IMR-90 (cell line): ENCODE measurements at regions not wholly inside any gene's neighbourhood (a gene's known extent, or its start where the extent isn't known, plus 50 kb on each side); places are given as distances from the start of the nearest gene placed in this dataset.

Source experiments
- BHLHE40 ChIP-seq: fragments of 150-350 bp; IDR thresholded peaks from 2 replicates; pipeline ENCODE4 v1.6.1; 2016; ENCODE audit warnings: mild to moderate bottlenecking, low read depth, low read length
- CHD1 ChIP-seq: IDR thresholded peaks from 2 replicates; pipeline ENCODE4 v1.6.1; 2012; ENCODE audit warnings: low read depth, low read length, improper control_type of control experiment
- CTCF ChIP-seq: conservative IDR thresholded peaks from 2 replicates; pipeline ENCODE4 v1.5.1; 2012; ENCODE audit warnings: mild to moderate bottlenecking, low read depth, low read length, improper control_type of control experiment
- ELK1 ChIP-seq: fragments of 150-350 bp; IDR thresholded peaks from 2 replicates; pipeline ENCODE4 v1.6.1; 2016; ENCODE audit warnings: low read depth, mild to moderate bottlenecking, low read length, moderate library complexity, borderline replicate concordance
- FOS ChIP-seq: fragments of 150-350 bp; IDR thresholded peaks from 2 replicates; pipeline ENCODE4 v1.6.1; 2016; ENCODE audit warnings: low read depth, low read length
- MAFK ChIP-seq: IDR thresholded peaks from 2 replicates; pipeline ENCODE4 v1.6.1; 2012; ENCODE audit warnings: low read depth, low read length, improper control_type of control experiment
- MAZ ChIP-seq: IDR thresholded peaks from 2 replicates; pipeline ENCODE4 v1.6.1; 2012; ENCODE audit warnings: low read depth, mild to moderate bottlenecking, low read length, improper control_type of control experiment, moderate library complexity, borderline replicate concordance
- MXI1 ChIP-seq: IDR thresholded peaks from 2 replicates; pipeline ENCODE4 v1.6.1; 2012; ENCODE audit warnings: low read depth, mild to moderate bottlenecking, low read length, moderate library complexity, borderline replicate concordance
- POLR2A ChIP-seq: IDR thresholded peaks from 2 replicates; pipeline ENCODE4 v1.6.1; 2012; ENCODE audit warnings: mild to moderate bottlenecking, low read depth, low read length
- RAD21 ChIP-seq: IDR thresholded peaks from 2 replicates; pipeline ENCODE4 v1.6.1; 2012; ENCODE audit warnings: low read length, improper control_type of control experiment
- RCOR1 ChIP-seq: IDR thresholded peaks from 2 replicates; pipeline ENCODE4 v1.6.1; 2012; ENCODE audit warnings: mild to moderate bottlenecking, low read length, improper control_type of control experiment; ENCODE audit not compliant: insufficient replicate concordance
- RFX5 ChIP-seq: IDR thresholded peaks from 2 replicates; pipeline ENCODE4 v1.8.0; 2012; ENCODE audit warnings: low read depth, mild to moderate bottlenecking, low read length, moderate library complexity
- SMC3 ChIP-seq: fragments of 150-350 bp; IDR thresholded peaks from 2 replicates; pipeline ENCODE4 v1.6.1; 2016; ENCODE audit warnings: low read depth, mild to moderate bottlenecking, antibody characterized with exemption, low read length, moderate library complexity
- USF2 ChIP-seq: fragments of 150-350 bp; IDR thresholded peaks from 2 replicates; pipeline ENCODE4 v1.6.1; 2017; ENCODE audit warnings: mild to moderate bottlenecking, antibody characterized with exemption, low read length, low read depth

- no peak for TF ChIP-seq CTCF
- TF ChIP-seq USF2: no peak
- TF ChIP-seq RAD21: no peak
- TF ChIP-seq MXI1: no peak
- no peak for TF ChIP-seq POLR2A
- TF ChIP-seq SMC3: no peak
- TF ChIP-seq ELK1: no peak
- no peak for TF ChIP-seq MAZ
- TF ChIP-seq FOS: no peak
- TF ChIP-seq BHLHE40: no peak
- TF ChIP-seq RFX5: no peak
- no peak for TF ChIP-seq MAFK
- TF ChIP-seq CHD1: no peak
- TF ChIP-seq RCOR1: no peak
Measured at GRCh38 chr6:137348777-137349176, 129.6 kb upstream of the IFNGR1 start.
